RPMI8226 (cell line): ENCODE measurements at regions not wholly inside any gene's neighbourhood (a gene's known extent, or its start where the extent isn't known, plus 50 kb on each side); places are given as distances from the start of the nearest gene placed in this dataset.
"Not testable (repeated sequence)": the region's sequence is repeated elsewhere in the genome, so short reads cannot be mapped to it uniquely, and the experiment has no call there.

ENCODE experiments used
- DNase-seq: peaks from one replicate; pipeline ENCODE4 v3.0.0-alpha.2; 2015

- not testable (repeated sequence) for DNase-seq
Observed at GRCh38 chr20:30405061-30405460, 852.4 kb upstream of the DEFB115 start.

GRCh38 chr20:30405585-30405984 lies 851.9 kb upstream of the DEFB115 start:
- DNase-seq: not testable (repeated sequence)

GRCh38 chr20:30406370-30406769 lies 851.1 kb upstream of the DEFB115 start:
- DNase-seq: not testable (repeated sequence)

- no peak for DNase-seq
Observed at GRCh38 chr20:30412972-30413371, 844.5 kb upstream of the DEFB115 start.

GRCh38 chr20:30417387-30417786 lies 840.1 kb upstream of the DEFB115 start:
- not testable (repeated sequence) for DNase-seq

GRCh38 chr20:30418378-30418777 lies 839.1 kb upstream of the DEFB115 start:
- not testable (repeated sequence) for DNase-seq

GRCh38 chr20:30419466-30419865 lies 838.0 kb upstream of the DEFB115 start:
- no peak for DNase-seq

GRCh38 chr20:30419871-30420420 lies 837.5 kb upstream of the DEFB115 start:
- DNase-seq: not testable (repeated sequence)
